IMR-90 (cell line): ENCODE measurements at regions not wholly inside any gene's neighbourhood (a gene's known extent, or its start where the extent isn't known, plus 50 kb on each side); places are given as distances from the start of the nearest gene placed in this dataset.

Experiments
- ATAC-seq: fragments of 200-7000 bp; cut with Tn5 transposase; 2 replicates; pipeline ENCODE4 v1.9.1; 2020; ENCODE audit warnings: low read depth, mild to moderate bottlenecking, moderate library complexity
- BruUV-seq: library from RNA; stranded (reverse); fragments of 400-500 nt; replicated peaks from 2 replicates; lab custom pipeline; 2021; lab: Mats Ljungman, UMichigan
- CTCF ChIA-PET: fragments of 300-600 bp; formaldehyde crosslinking; extraction: SDS; loops from one replicate; lab custom pipeline; 2021; ENCODE audit warnings: antibody characterized with exemption; lab: Yijun Ruan, JAX
- POLR2A ChIA-PET: fragments of 300-600 bp; sonication (Branson Sonifier 250); formaldehyde crosslinking; loops from one replicate; lab custom pipeline; 2022; ENCODE audit warnings: antibody characterized with exemption; ENCODE audit not compliant: unreplicated experiment; lab: Charles Lee
- DNase-seq: peaks from one replicate; pipeline ENCODE4 v3.0.0; 2013
- H2AFZ ChIP-seq: replicated peaks from 2 replicates; pipeline ENCODE3; 2013; ENCODE audit warnings: low read length, mild to moderate bottlenecking; ENCODE audit not compliant: poor library complexity
- H2AK5ac ChIP-seq: 2 replicates; pipeline ENCODE4 v1.6.1; 2013; ENCODE audit warnings: low read depth, low read length, inconsistent platforms
- H2AK9ac ChIP-seq: replicated peaks from 2 replicates; pipeline ENCODE3; 2013; ENCODE audit warnings: mild to moderate bottlenecking, low read depth, low read length, moderate library complexity; ENCODE audit not compliant: poor library complexity
- H2BK120ac ChIP-seq: 2 replicates; pipeline ENCODE4 v1.6.1; 2013; ENCODE audit warnings: low read depth, low read length, inconsistent platforms
- H2BK15ac ChIP-seq: 3 replicates; pipeline ENCODE4 v1.6.1; 2013; ENCODE audit warnings: low read depth, low read length, inconsistent platforms
- H2BK20ac ChIP-seq: 2 replicates; pipeline ENCODE4 v1.6.1; 2013; ENCODE audit warnings: low read depth, mild to moderate bottlenecking, inconsistent platforms, low read length, moderate library complexity
- H2BK5ac ChIP-seq: 2 replicates; pipeline ENCODE4 v1.6.1; 2013; ENCODE audit warnings: mild to moderate bottlenecking, low read depth, low read length, inconsistent platforms; ENCODE audit not compliant: poor library complexity, severe bottlenecking
- H3K14ac ChIP-seq: replicated peaks from 2 replicates; pipeline ENCODE4 v1.6.1; 2013; ENCODE audit warnings: low read depth, low read length, inconsistent platforms
- H3K18ac ChIP-seq: 2 replicates; pipeline ENCODE4 v1.6.1; 2013; ENCODE audit warnings: low read depth, low read length, control low read depth
- H3K23ac ChIP-seq: 2 replicates; pipeline ENCODE4 v1.6.1; 2013; ENCODE audit warnings: low read depth, low read length, inconsistent platforms
- H3K27ac ChIP-seq: 2 replicates; pipeline ENCODE4 v1.5.1; 2013; ENCODE audit warnings: mild to moderate bottlenecking, control low read depth, low read length; ENCODE audit not compliant: insufficient read depth
- H3K27me3 ChIP-seq: 2 replicates; pipeline ENCODE4 v1.6.1; 2013; ENCODE audit warnings: low read length; ENCODE audit not compliant: control insufficient read depth, insufficient read depth
- H3K36me3 ChIP-seq: 2 replicates; pipeline ENCODE4 v1.6.1; 2013; ENCODE audit warnings: low read length, mixed read lengths; ENCODE audit not compliant: control insufficient read depth, insufficient read depth
- H3K4ac ChIP-seq: 2 replicates; pipeline ENCODE4 v1.6.1; 2013; ENCODE audit warnings: low read depth, low read length, inconsistent platforms
- H3K4me1 ChIP-seq: 2 replicates; pipeline ENCODE4 v1.6.1; 2013; ENCODE audit warnings: low read length, mixed read lengths; ENCODE audit not compliant: control insufficient read depth, insufficient read depth
- H3K4me2 ChIP-seq: 2 replicates; pipeline ENCODE4 v1.6.1; 2013; ENCODE audit warnings: low read depth, mild to moderate bottlenecking, control low read depth, low read length, moderate library complexity
- H3K4me3 ChIP-seq: 2 replicates; pipeline ENCODE4 v1.5.1; 2013; ENCODE audit warnings: low read depth, mild to moderate bottlenecking, control low read depth, low read length, moderate library complexity; ENCODE audit not compliant: insufficient read depth
- H3K56ac ChIP-seq: 2 replicates; pipeline ENCODE4 v1.6.1; 2013; ENCODE audit warnings: low read length, inconsistent platforms; ENCODE audit not compliant: insufficient read depth; ENCODE audit errors: extremely low read depth
- H3K79me1 ChIP-seq, 2 experiments: 2 replicates each; pipeline ENCODE4 v1.6.1; 2013; ENCODE audit warnings: low read length in 2 of 2, inconsistent platforms in 1 of 2, low read depth in 1 of 2
- H3K9ac ChIP-seq: 2 replicates; pipeline ENCODE4 v1.6.1; 2013; ENCODE audit warnings: low read depth, low read length, control low read depth
- H3K9me1 ChIP-seq: 2 replicates; pipeline ENCODE4 v1.6.1; 2013; ENCODE audit warnings: low read length, inconsistent platforms; ENCODE audit not compliant: insufficient read depth
- H3K9me3 ChIP-seq: 2 replicates; pipeline ENCODE4 v1.6.1; 2013; ENCODE audit warnings: low read length; ENCODE audit not compliant: control insufficient read depth, insufficient read depth
- H4K20me1 ChIP-seq: 2 replicates; pipeline ENCODE4 v1.6.1; 2013; ENCODE audit warnings: low read length, inconsistent platforms; ENCODE audit not compliant: insufficient read depth
- H4K5ac ChIP-seq: 2 replicates; pipeline ENCODE4 v1.6.1; 2013; ENCODE audit warnings: mild to moderate bottlenecking, low read depth, low read length, control low read depth
- H4K8ac ChIP-seq, 2 experiments: 2 replicates each; pipeline ENCODE4 v1.6.1; 2013; ENCODE audit warnings: low read depth in 2 of 2, low read length in 2 of 2, control low read depth in 1 of 2, inconsistent platforms in 1 of 2
- H4K91ac ChIP-seq: 2 replicates; pipeline ENCODE4 v1.6.1; 2013; ENCODE audit warnings: low read depth, low read length, inconsistent platforms; ENCODE audit not compliant: insufficient read depth
- BHLHE40 ChIP-seq: fragments of 150-350 bp; IDR thresholded peaks from 2 replicates; pipeline ENCODE4 v1.6.1; 2016; ENCODE audit warnings: mild to moderate bottlenecking, low read depth, low read length
- CEBPB ChIP-seq: IDR thresholded peaks from 2 replicates; pipeline ENCODE4 v1.6.1; 2012; ENCODE audit warnings: low read depth, low read length, improper control_type of control experiment
- CHD1 ChIP-seq: IDR thresholded peaks from 2 replicates; pipeline ENCODE4 v1.6.1; 2012; ENCODE audit warnings: low read depth, low read length, improper control_type of control experiment
- ELK1 ChIP-seq: fragments of 150-350 bp; IDR thresholded peaks from 2 replicates; pipeline ENCODE4 v1.6.1; 2016; ENCODE audit warnings: low read depth, mild to moderate bottlenecking, low read length, moderate library complexity, borderline replicate concordance
- FOS ChIP-seq: fragments of 150-350 bp; IDR thresholded peaks from 2 replicates; pipeline ENCODE4 v1.6.1; 2016; ENCODE audit warnings: low read depth, low read length
- MAFK ChIP-seq: IDR thresholded peaks from 2 replicates; pipeline ENCODE4 v1.6.1; 2012; ENCODE audit warnings: low read depth, low read length, improper control_type of control experiment
- MAZ ChIP-seq: IDR thresholded peaks from 2 replicates; pipeline ENCODE4 v1.6.1; 2012; ENCODE audit warnings: low read depth, mild to moderate bottlenecking, low read length, improper control_type of control experiment, moderate library complexity, borderline replicate concordance
- MXI1 ChIP-seq: IDR thresholded peaks from 2 replicates; pipeline ENCODE4 v1.6.1; 2012; ENCODE audit warnings: low read depth, mild to moderate bottlenecking, low read length, moderate library complexity, borderline replicate concordance
- NFE2L2 ChIP-seq: fragments of 150-350 bp; IDR thresholded peaks from 2 replicates; pipeline ENCODE4 v1.6.1; 2016; ENCODE audit warnings: low read depth, mild to moderate bottlenecking, low read length
- POLR2A ChIP-seq: IDR thresholded peaks from 2 replicates; pipeline ENCODE4 v1.6.1; 2012; ENCODE audit warnings: mild to moderate bottlenecking, low read depth, low read length
- RAD21 ChIP-seq: IDR thresholded peaks from 2 replicates; pipeline ENCODE4 v1.6.1; 2012; ENCODE audit warnings: low read length, improper control_type of control experiment
- RCOR1 ChIP-seq: IDR thresholded peaks from 2 replicates; pipeline ENCODE4 v1.6.1; 2012; ENCODE audit warnings: mild to moderate bottlenecking, low read length, improper control_type of control experiment; ENCODE audit not compliant: insufficient replicate concordance
- SMC3 ChIP-seq: fragments of 150-350 bp; IDR thresholded peaks from 2 replicates; pipeline ENCODE4 v1.6.1; 2016; ENCODE audit warnings: low read depth, mild to moderate bottlenecking, antibody characterized with exemption, low read length, moderate library complexity
- WGBS, 2 experiments: methylation state at CpG; one replicate each; pipeline versions ENCODE4 v1.1.5 to v1.1.7; 2013; ENCODE audit warnings: missing lambda C conversion rate in 2 of 2; ENCODE audit not compliant: insufficient read length in 1 of 2; ENCODE audit errors: extremely low coverage in 2 of 2; 5-methylcytosine and 5-hydroxymethylcytosine counted together
- dilution Hi-C: fragments of 300-500 bp; cut with HindIII; formaldehyde crosslinking; loops from one replicate; pipeline ENCODE4 v1.14.3; 2018; ENCODE audit warnings: low sequenced_read_pairs; ENCODE audit not compliant: unreplicated experiment
- in situ Hi-C: fragments of 300-500 bp; cut with MboI; formaldehyde crosslinking; loops from 3 replicates; pipeline ENCODE4 v1.14.3; 2019; ENCODE audit warnings: low sequenced_read_pairs, inconsistent platforms, mixed read lengths
- intact Hi-C: fragments of 100-400 bp; cut with micrococcal nuclease; formaldehyde crosslinking; loops from 2 replicates; pipeline ENCODE4 v1.10.0; 2022
- TF ChIP-seq, protein P1 (sequence below): conservative IDR thresholded peaks from 2 replicates; pipeline ENCODE4 v1.5.1; 2012; ENCODE audit warnings: mild to moderate bottlenecking, low read depth, low read length, improper control_type of control experiment
- TF ChIP-seq, protein P2 (sequence below): fragments of 150-350 bp; IDR thresholded peaks from 2 replicates; pipeline ENCODE4 v1.6.1; 2017; ENCODE audit warnings: mild to moderate bottlenecking, antibody characterized with exemption, low read length, low read depth

GRCh38 chr2:176764921-176765320 is 447.7 kb upstream of the HNRNPA3 start:
- Histone ChIP-seq H3K9ac (no peak overlapping the region), H4K8ac (no peak overlapping the region), H3K23ac (no peak overlapping the region), H2AFZ (no peak overlapping the region), H2AK9ac (no peak overlapping the region), H3K56ac (no peak overlapping the region), H2BK5ac (no peak overlapping the region), H2AK5ac (no peak overlapping the region), H4K20me1 (no peaks in the 10 kb centered on the region), H3K27ac (no peak overlapping the region), H3K4ac (no peak overlapping the region), H4K91ac (no peak overlapping the region), H3K27me3 (no peaks in the 10 kb centered on the region), H2BK20ac (no peak overlapping the region), H2BK120ac (no peak overlapping the region), H4K5ac (no peak overlapping the region), H3K36me3 (no peaks in the 10 kb centered on the region), H3K9me1 (no peaks in the 10 kb centered on the region), H3K79me1 (no peaks in the 10 kb centered on the region), H3K4me2 (no peak overlapping the region), H3K14ac (no peak overlapping the region), H3K18ac (no peak overlapping the region), H3K4me1 (no peaks in the 10 kb centered on the region), H2BK15ac (no peak overlapping the region), H3K4me3 (no peak overlapping the region), H3K9me3 (no peaks in the 10 kb centered on the region)
- in situ Hi-C loops, result no loop called here
- dilution Hi-C loops, result no loop called here
- BruUV-seq, result no TSS peak
- ATAC-seq, result no peak
- DNase-seq, result no peak
- ChIA-PET POLR2A (no interaction called here), CTCF (interaction anchor here (0.6 kb wide), 1 partner anchor 121 kb away, joined by 4 read pairs; no protein-coding TSS in a partner anchor)
- intact Hi-C loops, result no loop called here
- WGBS, 2 experiments, result 79% methylated on average over 2 of the region's 6 CpGs; no CpG with 5 or more reads in 1 of the 2 experiments
- no peak for TF ChIP-seq CHD1
- no peak for TF ChIP-seq MAFK
- TF ChIP-seq POLR2A, result no peak
- TF ChIP-seq BHLHE40, result no peak
- no peak for TF ChIP-seq FOS
- TF ChIP-seq RAD21, result no peak
- TF ChIP-seq, protein P1, sequence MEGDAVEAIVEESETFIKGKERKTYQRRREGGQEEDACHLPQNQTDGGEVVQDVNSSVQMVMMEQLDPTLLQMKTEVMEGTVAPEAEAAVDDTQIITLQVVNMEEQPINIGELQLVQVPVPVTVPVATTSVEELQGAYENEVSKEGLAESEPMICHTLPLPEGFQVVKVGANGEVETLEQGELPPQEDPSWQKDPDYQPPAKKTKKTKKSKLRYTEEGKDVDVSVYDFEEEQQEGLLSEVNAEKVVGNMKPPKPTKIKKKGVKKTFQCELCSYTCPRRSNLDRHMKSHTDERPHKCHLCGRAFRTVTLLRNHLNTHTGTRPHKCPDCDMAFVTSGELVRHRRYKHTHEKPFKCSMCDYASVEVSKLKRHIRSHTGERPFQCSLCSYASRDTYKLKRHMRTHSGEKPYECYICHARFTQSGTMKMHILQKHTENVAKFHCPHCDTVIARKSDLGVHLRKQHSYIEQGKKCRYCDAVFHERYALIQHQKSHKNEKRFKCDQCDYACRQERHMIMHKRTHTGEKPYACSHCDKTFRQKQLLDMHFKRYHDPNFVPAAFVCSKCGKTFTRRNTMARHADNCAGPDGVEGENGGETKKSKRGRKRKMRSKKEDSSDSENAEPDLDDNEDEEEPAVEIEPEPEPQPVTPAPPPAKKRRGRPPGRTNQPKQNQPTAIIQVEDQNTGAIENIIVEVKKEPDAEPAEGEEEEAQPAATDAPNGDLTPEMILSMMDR, result no peak
- no peak for TF ChIP-seq RCOR1
- no peak for TF ChIP-seq MAZ
- no peak for TF ChIP-seq SMC3
- no peak for TF ChIP-seq MXI1
- TF ChIP-seq ELK1, result no peak
- TF ChIP-seq, protein P2, sequence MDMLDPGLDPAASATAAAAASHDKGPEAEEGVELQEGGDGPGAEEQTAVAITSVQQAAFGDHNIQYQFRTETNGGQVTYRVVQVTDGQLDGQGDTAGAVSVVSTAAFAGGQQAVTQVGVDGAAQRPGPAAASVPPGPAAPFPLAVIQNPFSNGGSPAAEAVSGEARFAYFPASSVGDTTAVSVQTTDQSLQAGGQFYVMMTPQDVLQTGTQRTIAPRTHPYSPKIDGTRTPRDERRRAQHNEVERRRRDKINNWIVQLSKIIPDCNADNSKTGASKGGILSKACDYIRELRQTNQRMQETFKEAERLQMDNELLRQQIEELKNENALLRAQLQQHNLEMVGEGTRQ, result no peak
- no peak for TF ChIP-seq CEBPB
- TF ChIP-seq NFE2L2, result no peak
